HCT116 (cell line): ENCODE measurements at regions not wholly inside any gene's neighbourhood (a gene's known extent, or its start where the extent isn't known, plus 50 kb on each side); places are given as distances from the start of the nearest gene placed in this dataset.

ENCODE experiments used
- ATAC-seq: fragments of 200-7000 bp; cut with Tn5 transposase; 2 replicates; pipeline ENCODE4 v1.9.1; 2020; ENCODE audit warnings: mild to moderate bottlenecking, moderate library complexity
- BruUV-seq: library from RNA; stranded (reverse); fragments of 400-500 nt; replicated peaks from 2 replicates; lab custom pipeline; 2021; lab: Mats Ljungman, UMichigan
- CTCF ChIA-PET: fragments of 300-600 bp; sonication (Branson Sonifier 250); formaldehyde crosslinking; loops from one replicate; lab custom pipeline; 2021; ENCODE audit warnings: antibody characterized with exemption; lab: Charles Lee
- POLR2A ChIA-PET: fragments of 300-600, 350-600 bp; sonication (Branson Sonifier 250); formaldehyde crosslinking; loops from one replicate; lab custom pipeline; 2021; ENCODE audit warnings: antibody characterized with exemption; lab: Charles Lee
- RAD21 ChIA-PET, 2 experiments: fragments of 300-600 bp; sonication (Branson Sonifier 250); formaldehyde crosslinking; loops; one replicate each; lab custom pipeline; 2023; ENCODE audit warnings: low total read pairs in 2 of 2; ENCODE audit not compliant: uncharacterized antibody in 2 of 2, unreplicated experiment in 2 of 2, low non-redundant PET in 1 of 2; lab: Charles Lee
- DNase-seq: peaks from one replicate; pipeline ENCODE4 v3.0.0-alpha.2; 2010; ENCODE audit warnings: low read depth, low spot score
- H2AFZ ChIP-seq: fragments of 200-600 bp; shearing (Covaris generic), sonication (generic); 2 replicates; pipeline ENCODE4 v1.6.1; 2017; ENCODE audit warnings: low read depth, mixed run types, mixed read lengths, antibody characterized with exemption, low read length; ENCODE audit not compliant: poor library complexity, severe bottlenecking
- H3K27ac ChIP-seq: 2 replicates; pipeline ENCODE4 v1.5.1; 2012; ENCODE audit warnings: low read depth, low read length
- H3K27me3 ChIP-seq: fragments of 200-600 bp; sonication (generic); 2 replicates; pipeline ENCODE4 v1.6.1; 2016; ENCODE audit warnings: mixed run types, low read length, mixed read lengths; ENCODE audit not compliant: insufficient read depth
- H3K36me3 ChIP-seq, 2 experiments: fragments of 200-500 bp in 1 of 2; fragments of 200-600 bp in 1 of 2; sonication (Bioruptor generic) in 1 of 2; sonication (generic) in 1 of 2; 2 replicates each; pipeline versions ENCODE4 v1.5.1 to v1.6.1; 2014 to 2016; ENCODE audit warnings: low read length in 2 of 2, inconsistent platforms in 1 of 2, mixed read lengths in 1 of 2, mixed run types in 1 of 2; ENCODE audit not compliant: insufficient read depth in 2 of 2, control insufficient read depth in 1 of 2
- H3K4me1 ChIP-seq, 2 experiments: fragments of 200-600 bp in 1 of 2; sonication (generic) in 1 of 2; 2 replicates each; pipeline versions ENCODE4 v1.5.1 to v1.6.1; 2012 to 2017; ENCODE audit warnings: low read length in 2 of 2, inconsistent platforms in 1 of 2, mild to moderate bottlenecking in 1 of 2, mixed read lengths in 1 of 2, mixed run types in 1 of 2, moderate library complexity in 1 of 2; ENCODE audit not compliant: insufficient read depth in 2 of 2, control insufficient read depth in 1 of 2
- H3K4me2 ChIP-seq: fragments of 200-600 bp; sonication (generic); 2 replicates; pipeline ENCODE4 v1.6.1; 2017; ENCODE audit warnings: mixed run types, low read length, mixed read lengths
- H3K4me3 ChIP-seq, 2 experiments: fragments of 200-600 bp in 1 of 2; sonication (generic) in 1 of 2; replicated peaks in 1 of 2; 2 replicates each; pipeline ENCODE4 v1.5.1; 2011 to 2016; ENCODE audit warnings: low read length in 2 of 2, control low read depth in 1 of 2, low read depth in 1 of 2, mild to moderate bottlenecking in 1 of 2, mixed read lengths in 1 of 2, mixed run types in 1 of 2
- H3K79me2 ChIP-seq: fragments of 200-600 bp; sonication (generic); 2 replicates; pipeline ENCODE4 v1.6.1; 2017; ENCODE audit warnings: mild to moderate bottlenecking, mixed run types, low read length, moderate library complexity, mixed read lengths; ENCODE audit not compliant: insufficient read depth
- H3K9ac ChIP-seq: fragments of 200-600 bp; sonication (generic); 2 replicates; pipeline ENCODE4 v1.6.1; 2016; ENCODE audit warnings: low read length, mixed read lengths
- H3K9me2 ChIP-seq: fragments of 200-600 bp; sonication (generic), shearing (Covaris generic); 2 replicates; pipeline ENCODE4 v1.6.1; 2017; ENCODE audit warnings: mixed run types, mild to moderate bottlenecking, moderate library complexity; ENCODE audit not compliant: insufficient read depth
- H3K9me3 ChIP-seq, 2 experiments: fragments of 200-500 bp in 1 of 2; fragments of 200-600 bp in 1 of 2; sonication (Bioruptor generic) in 1 of 2; sonication (generic) in 1 of 2; 2 replicates each; pipeline ENCODE4 v1.6.1; 2014 to 2017; ENCODE audit warnings: low read length in 2 of 2, mixed read lengths in 2 of 2, inconsistent platforms in 1 of 2, low read depth in 1 of 2, mild to moderate bottlenecking in 1 of 2, mixed run types in 1 of 2, moderate library complexity in 1 of 2; ENCODE audit not compliant: control insufficient read depth in 1 of 2, insufficient read depth in 1 of 2
- H4K20me1 ChIP-seq: fragments of 200-600 bp; sonication (generic), shearing (Covaris generic); 2 replicates; pipeline ENCODE4 v1.6.1; 2017; ENCODE audit warnings: mixed run types, mild to moderate bottlenecking, moderate library complexity; ENCODE audit not compliant: insufficient read depth
- CEBPB ChIP-seq: IDR thresholded peaks from 2 replicates; pipeline ENCODE4 v1.6.1; 2012; ENCODE audit warnings: low read depth
- EZH2 ChIP-seq: fragments of 200-600 bp; sonication (generic); IDR thresholded peaks from 2 replicates; pipeline ENCODE4 v1.6.1; 2017; ENCODE audit warnings: antibody characterized with exemption, mixed run types
- EZH2phosphoT487 ChIP-seq: fragments of 200-600 bp; IDR thresholded peaks from 2 replicates; pipeline ENCODE4 v1.6.1; 2018; ENCODE audit warnings: antibody characterized with exemption, borderline replicate concordance
- FOSL1 ChIP-seq: IDR thresholded peaks from 2 replicates; pipeline ENCODE4 v1.6.1; 2012; ENCODE audit warnings: low read depth
- JUND ChIP-seq: IDR thresholded peaks from 2 replicates; pipeline ENCODE4 v1.6.1; 2012
- POLR2A ChIP-seq: IDR thresholded peaks from 2 replicates; pipeline ENCODE4 v1.7.0; 2011; ENCODE audit warnings: borderline replicate concordance; ENCODE audit not compliant: insufficient read depth, insufficient read length; ENCODE audit errors: extremely low read depth
- POLR2AphosphoS5 ChIP-seq: IDR thresholded peaks from 2 replicates; pipeline ENCODE4 v1.6.1; 2011; ENCODE audit warnings: mild to moderate bottlenecking, low read depth, low read length, moderate library complexity
- RAD21 ChIP-seq: IDR thresholded peaks from 2 replicates; pipeline ENCODE4 v1.6.1; 2012; ENCODE audit warnings: low read depth, mild to moderate bottlenecking
- SP1 ChIP-seq: IDR thresholded peaks from 2 replicates; pipeline ENCODE4 v1.6.1; 2012; ENCODE audit warnings: low read depth
- SRF ChIP-seq: IDR thresholded peaks from 2 replicates; pipeline ENCODE4 v1.6.1; 2012; ENCODE audit warnings: low read depth
- TCF7L2 ChIP-seq: IDR thresholded peaks from 2 replicates; pipeline ENCODE4 v1.7.0; 2011; ENCODE audit warnings: borderline replicate concordance, inconsistent platforms; ENCODE audit not compliant: insufficient read depth, insufficient read length; ENCODE audit errors: extremely low read depth
- YY1 ChIP-seq: IDR thresholded peaks from 2 replicates; pipeline ENCODE4 v1.6.1; 2011; ENCODE audit warnings: low read length, low read depth, moderate library complexity, mild to moderate bottlenecking; ENCODE audit not compliant: insufficient replicate concordance; ENCODE audit errors: extremely low read depth
- ZFX ChIP-seq: fragments of 450-650 bp; IDR thresholded peaks from 2 replicates; pipeline ENCODE4 v1.6.1; 2017
- ZNF274 ChIP-seq: fragments of 200-500 bp; sonication (Bioruptor generic); IDR thresholded peaks from 2 replicates; pipeline ENCODE4 v1.6.1; 2014; ENCODE audit warnings: mild to moderate bottlenecking, low read depth, low read length, inconsistent platforms
- intact Hi-C: fragments of 100-400 bp; cut with micrococcal nuclease; formaldehyde crosslinking; loops from 2 replicates; pipeline ENCODE4 v1.10.0; 2022
- TF ChIP-seq, protein P1 (sequence below): IDR thresholded peaks from 2 replicates; pipeline ENCODE4 v1.6.1; 2012; ENCODE audit warnings: low read depth
- TF ChIP-seq, protein P2 (sequence below), 3 experiments: fragments of 200-600 bp in 1 of 3; sonication (generic) in 1 of 3; IDR thresholded peaks in 2 of 3; conservative IDR thresholded peaks in 1 of 3; 2 replicates each; pipeline ENCODE4 v1.5.1; 2012 to 2017; ENCODE audit warnings: low read depth in 2 of 3, low read length in 2 of 3, antibody characterized with exemption in 1 of 3, borderline replicate concordance in 1 of 3, control low read depth in 1 of 3, mild to moderate bottlenecking in 1 of 3, mixed read lengths in 1 of 3, mixed run types in 1 of 3, moderate library complexity in 1 of 3; ENCODE audit not compliant: insufficient read depth in 1 of 3
- TF ChIP-seq, protein P3 (sequence below): IDR thresholded peaks from 2 replicates; pipeline ENCODE4 v1.6.1; 2012

DNA sequence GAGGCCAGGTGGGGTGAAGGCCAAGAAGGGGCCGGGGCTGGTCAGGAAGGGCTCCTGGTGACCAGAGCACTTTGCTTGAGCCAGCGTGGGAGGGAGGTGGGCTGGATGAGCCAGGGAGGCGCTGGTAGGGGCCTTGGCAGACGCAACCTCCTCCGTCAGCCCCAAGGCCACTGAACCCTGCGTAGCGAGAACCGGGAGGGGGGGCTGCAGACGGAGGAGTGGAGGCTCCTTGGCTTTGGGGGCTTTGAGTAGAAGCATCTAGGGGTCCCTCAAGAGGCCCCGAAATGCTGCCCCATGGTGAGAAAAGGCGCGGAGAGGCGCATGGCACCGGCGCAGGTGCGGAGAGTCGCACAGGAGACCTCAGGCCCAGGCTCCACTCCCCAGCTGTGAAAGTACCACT, 1888.0 kb upstream of the CDH9 start:
- no TSS peak for BruUV-seq
- POLR2A ChIA-PET, result no interaction called here
- RAD21 ChIA-PET, result no interaction called here
- Histone ChIP-seq H3K27ac (no peak overlapping the region), H3K9me2 (no peaks in the 10 kb centered on the region), H3K4me2 (no peak overlapping the region), H3K9ac (no peak overlapping the region), H3K4me3 (no peak overlapping the region), H3K36me3 (no peaks in the 10 kb centered on the region), H3K9me3 (peaks cover 0 to 8% of the 10 kb centered on the region in 2 experiments; a peak in 2 of 4 replicates), H4K20me1 (no peaks in the 10 kb centered on the region), H3K4me1 (no peaks in the 10 kb centered on the region), H3K79me2 (no peaks in the 10 kb centered on the region)
- no peak for ATAC-seq
- CTCF ChIA-PET, result no interaction called here
- no peak for DNase-seq
- intact Hi-C loops, result no loop called here
- TF ChIP-seq FOSL1 (no peak), SRF (no peak), ZNF274 (no peak), JUND (no peak), YY1 (no peak), RAD21 (no peak), CEBPB (no peak), POLR2A (no peak), POLR2AphosphoS5 (no peak), EZH2 (no peak), EZH2phosphoT487 (no peak), ZFX (no peak), SP1 (no peak), TCF7L2 (no peak)
- TF ChIP-seq, protein P1, sequence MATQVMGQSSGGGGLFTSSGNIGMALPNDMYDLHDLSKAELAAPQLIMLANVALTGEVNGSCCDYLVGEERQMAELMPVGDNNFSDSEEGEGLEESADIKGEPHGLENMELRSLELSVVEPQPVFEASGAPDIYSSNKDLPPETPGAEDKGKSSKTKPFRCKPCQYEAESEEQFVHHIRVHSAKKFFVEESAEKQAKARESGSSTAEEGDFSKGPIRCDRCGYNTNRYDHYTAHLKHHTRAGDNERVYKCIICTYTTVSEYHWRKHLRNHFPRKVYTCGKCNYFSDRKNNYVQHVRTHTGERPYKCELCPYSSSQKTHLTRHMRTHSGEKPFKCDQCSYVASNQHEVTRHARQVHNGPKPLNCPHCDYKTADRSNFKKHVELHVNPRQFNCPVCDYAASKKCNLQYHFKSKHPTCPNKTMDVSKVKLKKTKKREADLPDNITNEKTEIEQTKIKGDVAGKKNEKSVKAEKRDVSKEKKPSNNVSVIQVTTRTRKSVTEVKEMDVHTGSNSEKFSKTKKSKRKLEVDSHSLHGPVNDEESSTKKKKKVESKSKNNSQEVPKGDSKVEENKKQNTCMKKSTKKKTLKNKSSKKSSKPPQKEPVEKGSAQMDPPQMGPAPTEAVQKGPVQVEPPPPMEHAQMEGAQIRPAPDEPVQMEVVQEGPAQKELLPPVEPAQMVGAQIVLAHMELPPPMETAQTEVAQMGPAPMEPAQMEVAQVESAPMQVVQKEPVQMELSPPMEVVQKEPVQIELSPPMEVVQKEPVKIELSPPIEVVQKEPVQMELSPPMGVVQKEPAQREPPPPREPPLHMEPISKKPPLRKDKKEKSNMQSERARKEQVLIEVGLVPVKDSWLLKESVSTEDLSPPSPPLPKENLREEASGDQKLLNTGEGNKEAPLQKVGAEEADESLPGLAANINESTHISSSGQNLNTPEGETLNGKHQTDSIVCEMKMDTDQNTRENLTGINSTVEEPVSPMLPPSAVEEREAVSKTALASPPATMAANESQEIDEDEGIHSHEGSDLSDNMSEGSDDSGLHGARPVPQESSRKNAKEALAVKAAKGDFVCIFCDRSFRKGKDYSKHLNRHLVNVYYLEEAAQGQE, result no peak
- TF ChIP-seq, protein P2, sequence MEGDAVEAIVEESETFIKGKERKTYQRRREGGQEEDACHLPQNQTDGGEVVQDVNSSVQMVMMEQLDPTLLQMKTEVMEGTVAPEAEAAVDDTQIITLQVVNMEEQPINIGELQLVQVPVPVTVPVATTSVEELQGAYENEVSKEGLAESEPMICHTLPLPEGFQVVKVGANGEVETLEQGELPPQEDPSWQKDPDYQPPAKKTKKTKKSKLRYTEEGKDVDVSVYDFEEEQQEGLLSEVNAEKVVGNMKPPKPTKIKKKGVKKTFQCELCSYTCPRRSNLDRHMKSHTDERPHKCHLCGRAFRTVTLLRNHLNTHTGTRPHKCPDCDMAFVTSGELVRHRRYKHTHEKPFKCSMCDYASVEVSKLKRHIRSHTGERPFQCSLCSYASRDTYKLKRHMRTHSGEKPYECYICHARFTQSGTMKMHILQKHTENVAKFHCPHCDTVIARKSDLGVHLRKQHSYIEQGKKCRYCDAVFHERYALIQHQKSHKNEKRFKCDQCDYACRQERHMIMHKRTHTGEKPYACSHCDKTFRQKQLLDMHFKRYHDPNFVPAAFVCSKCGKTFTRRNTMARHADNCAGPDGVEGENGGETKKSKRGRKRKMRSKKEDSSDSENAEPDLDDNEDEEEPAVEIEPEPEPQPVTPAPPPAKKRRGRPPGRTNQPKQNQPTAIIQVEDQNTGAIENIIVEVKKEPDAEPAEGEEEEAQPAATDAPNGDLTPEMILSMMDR (IDR thresholded peaks at IDR 0.05 in 2 of 3, conservative IDR thresholded peaks at IDR 0.05 in 1 of 3; ENCODE audit: borderline replicate concordance in 1 of 3, insufficient read depth in 1 of 3, low read depth in 2 of 3, low read length in 2 of 3), result no peak
- TF ChIP-seq, protein P3, sequence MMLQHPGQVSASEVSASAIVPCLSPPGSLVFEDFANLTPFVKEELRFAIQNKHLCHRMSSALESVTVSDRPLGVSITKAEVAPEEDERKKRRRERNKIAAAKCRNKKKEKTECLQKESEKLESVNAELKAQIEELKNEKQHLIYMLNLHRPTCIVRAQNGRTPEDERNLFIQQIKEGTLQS, result no peak
- TF ChIP-seq, all 23 proteins: peak for 0
- H2AFZ ChIP-seq, result no peak overlapping the region
- no peaks in the 10 kb centered on the region for H3K27me3 ChIP-seq
